Karpas-422 (cell line): ENCODE measurements at regions not wholly inside any gene's neighbourhood (a gene's known extent, or its start where the extent isn't known, plus 50 kb on each side); places are given as distances from the start of the nearest gene placed in this dataset.

ENCODE experiments used
- DNase-seq: peaks from one replicate; pipeline ENCODE4 v3.0.0-alpha.2; 2015
- H2AFZ ChIP-seq: fragments of 200-600 bp; sonication (generic); 2 replicates; pipeline ENCODE4 v1.6.1; 2014; ENCODE audit warnings: antibody characterized with exemption, low read length, mixed read lengths
- H3K27ac ChIP-seq: fragments of 200-600 bp; sonication (generic); 2 replicates; pipeline ENCODE4 v1.5.1; 2014; ENCODE audit warnings: mild to moderate bottlenecking, low read length, moderate library complexity
- H3K27me3 ChIP-seq: fragments of 200-600 bp; sonication (generic); 2 replicates; pipeline ENCODE4 v1.6.1; 2014; ENCODE audit warnings: low read length, mixed read lengths
- H3K36me3 ChIP-seq: fragments of 200-600 bp; sonication (generic); 2 replicates; pipeline ENCODE4 v1.6.1; 2014; ENCODE audit warnings: low read length, mixed read lengths; ENCODE audit not compliant: insufficient read depth
- H3K4me1 ChIP-seq: fragments of 200-600 bp; sonication (generic); 2 replicates; pipeline ENCODE4 v1.6.1; 2014; ENCODE audit warnings: mild to moderate bottlenecking, low read length, mixed read lengths
- H3K4me2 ChIP-seq: fragments of 200-600 bp; sonication (generic); 2 replicates; pipeline ENCODE4 v1.6.1; 2014; ENCODE audit warnings: low read length, low read depth, mild to moderate bottlenecking; ENCODE audit not compliant: poor library complexity, severe bottlenecking
- H3K4me3 ChIP-seq: fragments of 200-600 bp; sonication (generic); 2 replicates; pipeline ENCODE4 v1.5.1; 2014; ENCODE audit warnings: mild to moderate bottlenecking, antibody characterized with exemption, low read length, mixed read lengths
- H3K79me2 ChIP-seq: fragments of 200-600 bp; sonication (generic); 2 replicates; pipeline ENCODE4 v1.6.1; 2014; ENCODE audit warnings: mild to moderate bottlenecking, low read length, mixed read lengths
- H3K9ac ChIP-seq: fragments of 200-600 bp; sonication (generic); 2 replicates; pipeline ENCODE4 v1.6.0; 2014; ENCODE audit warnings: low read length
- H3K9me2 ChIP-seq: fragments of 200-600 bp; sonication (generic), shearing (Covaris generic); replicated peaks from 2 replicates; pipeline ENCODE4 v1.6.0; 2014; ENCODE audit warnings: mild to moderate bottlenecking, low read length, moderate library complexity; ENCODE audit not compliant: insufficient read depth
- H3K9me3 ChIP-seq: fragments of 300-700, 200-600 bp; sonication (generic); 2 replicates; pipeline ENCODE4 v1.6.1; 2014; ENCODE audit warnings: low read length, mixed read lengths
- H4K20me1 ChIP-seq: fragments of 200-600 bp; sonication (generic); 2 replicates; pipeline ENCODE4 v1.6.1; 2014; ENCODE audit warnings: mild to moderate bottlenecking, antibody characterized with exemption, low read length, low read depth; ENCODE audit not compliant: insufficient read depth

- no peaks in the 10 kb centered on the region for H4K20me1 ChIP-seq
- no peak overlapping the region for H3K4me3 ChIP-seq
- no peak for DNase-seq
- H3K9me2 ChIP-seq = no peaks in the 10 kb centered on the region
- peaks cover 4% of the 10 kb centered on the region; the same call in 1 of the 2 replicates for H3K9me3 ChIP-seq
- no peaks in the 10 kb centered on the region for H3K79me2 ChIP-seq
- H2AFZ ChIP-seq = no peak overlapping the region
- H3K4me1 ChIP-seq = peaks cover under 1% of the 10 kb centered on the region; the same call in 1 of the 2 replicates
- no peaks in the 10 kb centered on the region for H3K36me3 ChIP-seq
- H3K4me2 ChIP-seq = no peak overlapping the region
- H3K9ac ChIP-seq = no peak overlapping the region
- H3K27me3 ChIP-seq = no peaks in the 10 kb centered on the region
- H3K27ac ChIP-seq = no peak overlapping the region
Measured at GRCh38 chr2:38224821-38225437, 149.0 kb upstream of the CYP1B1 start.

GRCh38 chr2:38224181-38224580 is 148.2 kb upstream of the CYP1B1 start:
- Histone ChIP-seq H3K79me2 (no peaks in the 10 kb centered on the region), H3K9ac (no peak overlapping the region), H3K36me3 (no peaks in the 10 kb centered on the region), H3K9me3 (peaks cover 5% of the 10 kb centered on the region; the same call in 1 of the 2 replicates), H3K27me3 (no peaks in the 10 kb centered on the region), H3K27ac (no peak overlapping the region), H3K4me1 (no peaks in the 10 kb centered on the region), H3K4me3 (no peak overlapping the region), H4K20me1 (no peaks in the 10 kb centered on the region), H3K4me2 (no peak overlapping the region), H2AFZ (no peak overlapping the region), H3K9me2 (no peaks in the 10 kb centered on the region)
- no peak for DNase-seq

GRCh38 chr2:38223256-38223655 is 147.3 kb upstream of the CYP1B1 start:
- Histone ChIP-seq H3K27ac (no peak overlapping the region), H3K4me1 (no peaks in the 10 kb centered on the region), H3K9me3 (peaks cover 5% of the 10 kb centered on the region; the same call in 1 of the 2 replicates), H3K27me3 (no peaks in the 10 kb centered on the region), H3K9me2 (no peaks in the 10 kb centered on the region), H3K79me2 (no peaks in the 10 kb centered on the region), H4K20me1 (no peaks in the 10 kb centered on the region), H3K9ac (no peak overlapping the region), H3K36me3 (no peaks in the 10 kb centered on the region), H2AFZ (no peak overlapping the region), H3K4me2 (no peak overlapping the region), H3K4me3 (no peak overlapping the region)
- no peak for DNase-seq

- no peaks in the 10 kb centered on the region for H3K4me1 ChIP-seq
- H3K36me3 ChIP-seq = no peaks in the 10 kb centered on the region
- no peaks in the 10 kb centered on the region for H3K27me3 ChIP-seq
- no peak overlapping the region for H3K4me2 ChIP-seq
- H3K4me3 ChIP-seq = no peak overlapping the region
- no peaks in the 10 kb centered on the region for H3K9me2 ChIP-seq
- H3K9ac ChIP-seq = no peak overlapping the region
- H3K9me3 ChIP-seq = peaks cover 5% of the 10 kb centered on the region; the same call in 1 of the 2 replicates
- H3K27ac ChIP-seq = no peak overlapping the region
- no peaks in the 10 kb centered on the region for H4K20me1 ChIP-seq
- no peaks in the 10 kb centered on the region for H3K79me2 ChIP-seq
- no peak for DNase-seq
- H2AFZ ChIP-seq = no peak overlapping the region
Measured at GRCh38 chr2:38220164-38220563, 144.2 kb upstream of the CYP1B1 start.

GRCh38 chr2:38218995-38219394 is 143.0 kb upstream of the CYP1B1 start:
- no peak overlapping the region for H3K9ac ChIP-seq
- H3K4me1 ChIP-seq = no peaks in the 10 kb centered on the region
- no peaks in the 10 kb centered on the region for H3K79me2 ChIP-seq
- no peaks in the 10 kb centered on the region for H3K9me2 ChIP-seq
- no peak overlapping the region for H3K4me2 ChIP-seq
- H3K27ac ChIP-seq = no peak overlapping the region
- H2AFZ ChIP-seq = no peak overlapping the region
- no peak for DNase-seq
- H3K9me3 ChIP-seq = peaks cover 5% of the 10 kb centered on the region; the same call in 1 of the 2 replicates
- H3K4me3 ChIP-seq = no peak overlapping the region
- no peaks in the 10 kb centered on the region for H3K27me3 ChIP-seq
- no peaks in the 10 kb centered on the region for H3K36me3 ChIP-seq
- no peaks in the 10 kb centered on the region for H4K20me1 ChIP-seq

GRCh38 chr2:38218591-38218991 is 142.6 kb upstream of the CYP1B1 start:
- no peaks in the 10 kb centered on the region for H4K20me1 ChIP-seq
- H3K4me3 ChIP-seq = no peak overlapping the region

GRCh38 chr2:38217401-38218188 is 141.6 kb upstream of the CYP1B1 start:
- no peaks in the 10 kb centered on the region for H3K27me3 ChIP-seq
- H3K36me3 ChIP-seq = no peaks in the 10 kb centered on the region
- no peak for DNase-seq
- no peaks in the 10 kb centered on the region for H3K4me1 ChIP-seq
- H3K4me3 ChIP-seq = no peak overlapping the region
- H3K9me2 ChIP-seq = no peaks in the 10 kb centered on the region
- H3K79me2 ChIP-seq = no peaks in the 10 kb centered on the region
- H2AFZ ChIP-seq = no peak overlapping the region
- H3K4me2 ChIP-seq = no peak overlapping the region
- no peak overlapping the region for H3K27ac ChIP-seq
- H3K9ac ChIP-seq = no peak overlapping the region
- no peaks in the 10 kb centered on the region for H4K20me1 ChIP-seq
- H3K9me3 ChIP-seq = peaks cover 5% of the 10 kb centered on the region; the same call in 1 of the 2 replicates

More at GRCh38 chr2:38218591-38218991, 142.6 kb upstream of the CYP1B1 start:
- no peaks in the 10 kb centered on the region for H3K36me3 ChIP-seq
- H3K27me3 ChIP-seq = no peaks in the 10 kb centered on the region
- DNase-seq = no peak
- H3K9me2 ChIP-seq = no peaks in the 10 kb centered on the region
- no peak overlapping the region for H3K9ac ChIP-seq
- no peak overlapping the region for H3K27ac ChIP-seq
- H3K4me1 ChIP-seq = no peaks in the 10 kb centered on the region
- no peak overlapping the region for H3K4me2 ChIP-seq
- H3K79me2 ChIP-seq = no peaks in the 10 kb centered on the region
- H3K9me3 ChIP-seq = peaks cover 5% of the 10 kb centered on the region; the same call in 1 of the 2 replicates
- no peak overlapping the region for H2AFZ ChIP-seq

- no peak overlapping the region for H3K27ac ChIP-seq
- no peaks in the 10 kb centered on the region for H4K20me1 ChIP-seq
- H3K27me3 ChIP-seq = no peaks in the 10 kb centered on the region
- no peak overlapping the region for H3K4me2 ChIP-seq
- no peaks in the 10 kb centered on the region for H3K4me1 ChIP-seq
- H3K9ac ChIP-seq = no peak overlapping the region
- no peaks in the 10 kb centered on the region for H3K79me2 ChIP-seq
- H3K4me3 ChIP-seq = no peak overlapping the region
- no peak overlapping the region for H2AFZ ChIP-seq
- peaks cover 5% of the 10 kb centered on the region; the same call in 1 of the 2 replicates for H3K9me3 ChIP-seq
- no peaks in the 10 kb centered on the region for H3K9me2 ChIP-seq
- DNase-seq = no peak
- no peaks in the 10 kb centered on the region for H3K36me3 ChIP-seq
Measured at GRCh38 chr2:38216886-38217285, 140.9 kb upstream of the CYP1B1 start.
